B cell (primary cell): ENCODE measurements at regions not wholly inside any gene's neighbourhood (a gene's known extent, or its start where the extent isn't known, plus 50 kb on each side); places are given as distances from the start of the nearest gene placed in this dataset.

Source experiments
- ATAC-seq: fragments of 200-7000 bp; cut with Tn5 transposase; one replicate; pipeline ENCODE4 v1.10.0; 2021; ENCODE audit warnings: low read depth, mild to moderate bottlenecking, moderate number of reproducible peaks, moderate library complexity
- CTCF ChIA-PET: fragments of 350-600 bp; sonication (Branson Sonifier 250); formaldehyde crosslinking; loops from one replicate; lab custom pipeline; 2021; ENCODE audit warnings: antibody characterized with exemption, inconsistent platforms; lab: Charles Lee
- POLR2A ChIA-PET: fragments of 350-600 bp; sonication (Branson Sonifier 250); formaldehyde crosslinking; loops from one replicate; lab custom pipeline; 2021; ENCODE audit warnings: antibody characterized with exemption; lab: Charles Lee
- DNase-seq: peaks from one replicate; pipeline ENCODE4 v3.0.0; 2013
- H2AFZ ChIP-seq: 2 replicates; pipeline ENCODE4 v1.6.1; 2012; ENCODE audit warnings: mild to moderate bottlenecking, low read depth, low read length; ENCODE audit not compliant: insufficient read depth, poor library complexity, severe bottlenecking
- H3K27ac ChIP-seq, 2 donors: 1 replicate in 1 of 2; 2 replicates in 1 of 2; pipeline ENCODE4 v1.5.1; 2012 to 2013; ENCODE audit warnings: low read length in 2 of 2, mild to moderate bottlenecking in 2 of 2, moderate library complexity in 1 of 2
- H3K27me3 ChIP-seq, 4 experiments: fragments of 200-600 bp in 1 of 4; sonication (generic) in 1 of 4; replicated peaks in 1 of 4; 1 replicate in 2 of 4; 2 replicates in 2 of 4; pipeline versions ENCODE4 v1.6.1 to v1.7.0; 2013 to 2016; ENCODE audit warnings: low read length in 3 of 4, mild to moderate bottlenecking in 2 of 4, mixed read lengths in 1 of 4, moderate library complexity in 1 of 4; ENCODE audit not compliant: insufficient read depth in 4 of 4, control insufficient read depth in 3 of 4; ENCODE audit errors: control extremely low read depth in 1 of 4
- H3K36me3 ChIP-seq, 2 experiments: replicated peaks in 1 of 2; 1 replicate in 1 of 2; 2 replicates in 1 of 2; pipeline versions ENCODE4 v1.6.1 to v1.7.1; 2013; ENCODE audit warnings: low read length in 1 of 2; ENCODE audit not compliant: insufficient read depth in 2 of 2, control insufficient read depth in 1 of 2; ENCODE audit errors: control extremely low read depth in 1 of 2, extremely low read depth in 1 of 2
- H3K4me1 ChIP-seq, 2 donors: fragments of 200-600 bp in 1 of 2; sonication (generic) in 1 of 2; 1 replicate in 1 of 2; 2 replicates in 1 of 2; pipeline versions ENCODE4 v1.5.1 to v1.6.1; 2013 to 2017; ENCODE audit warnings: low read length in 2 of 2; ENCODE audit not compliant: control insufficient read depth in 2 of 2, insufficient read depth in 2 of 2
- H3K4me2 ChIP-seq: replicated peaks from 2 replicates; pipeline ENCODE3; 2012; ENCODE audit warnings: mild to moderate bottlenecking, low read depth, low read length; ENCODE audit not compliant: poor library complexity, severe bottlenecking
- H3K4me3 ChIP-seq, 5 experiments: fragments of 200-600 bp in 1 of 5; sonication (generic) in 1 of 5; 1 replicate in 3 of 5; 2 replicates in 2 of 5; pipeline versions ENCODE4 v1.5.1 to v1.7.0; 2011 to 2016; ENCODE audit warnings: low read length in 4 of 5, mild to moderate bottlenecking in 4 of 5, low read depth in 2 of 5, control low read depth in 1 of 5, moderate library complexity in 1 of 5; ENCODE audit not compliant: insufficient read depth in 1 of 5; ENCODE audit errors: control extremely low read depth in 1 of 5, extremely low read depth in 1 of 5
- H3K79me2 ChIP-seq: fragments of 200-600 bp; sonication (generic); one replicate; pipeline ENCODE4 v1.6.0; 2016; ENCODE audit warnings: low read length; ENCODE audit not compliant: control insufficient read depth, insufficient read depth
- H3K9ac ChIP-seq: fragments of 200-600 bp; sonication (generic); 2 replicates; pipeline ENCODE4 v1.6.1; 2017; ENCODE audit warnings: mild to moderate bottlenecking, low read length, moderate library complexity
- H3K9me3 ChIP-seq, 3 donors: one replicate each; pipeline versions ENCODE4 v1.6.1 to v1.7.1; 2013; ENCODE audit warnings: low read length in 2 of 3; ENCODE audit not compliant: control insufficient read depth in 2 of 3, insufficient read depth in 1 of 3; ENCODE audit errors: control extremely low read depth in 1 of 3
- H4K20me1 ChIP-seq: 2 replicates; pipeline ENCODE4 v1.6.0; 2012; ENCODE audit warnings: mild to moderate bottlenecking, low read length; ENCODE audit not compliant: insufficient read depth, control insufficient read depth, poor library complexity, severe bottlenecking
- H3K27ac Mint-ChIP-seq: one replicate; pipeline ENCODE4 v1.8.0; 2021; ENCODE audit warnings: mixed read lengths
- H3K27me3 Mint-ChIP-seq: one replicate; pipeline ENCODE4 v1.8.0; 2021; ENCODE audit warnings: mixed read lengths
- H3K4me1 Mint-ChIP-seq: one replicate; pipeline ENCODE4 v1.8.0; 2021; ENCODE audit warnings: mixed read lengths
- H3K4me3 Mint-ChIP-seq: one replicate; pipeline ENCODE4 v1.8.0; 2021; ENCODE audit warnings: mixed read lengths
- H3K9me3 Mint-ChIP-seq: one replicate; pipeline ENCODE4 v1.8.0; 2022; ENCODE audit warnings: mixed read lengths; ENCODE audit not compliant: insufficient read depth
- CTCF ChIP-seq: fragments of 200-600 bp; IDR thresholded peaks from one replicate; pipeline ENCODE4 v1.8.0; 2022; ENCODE audit warnings: antibody characterized with exemption, mild to moderate bottlenecking
- EZH2 ChIP-seq: IDR thresholded peaks from 2 replicates; pipeline ENCODE4 v1.6.1; 2012; ENCODE audit warnings: borderline replicate concordance, low read depth, mild to moderate bottlenecking, moderate library complexity, low read length; ENCODE audit not compliant: insufficient read depth, poor library complexity, severe bottlenecking
- WGBS: methylation state at CpG from one replicate; pipeline ENCODE4 v1.1.5; 2013; ENCODE audit warnings: missing lambda C conversion rate; ENCODE audit not compliant: insufficient coverage; 5-methylcytosine and 5-hydroxymethylcytosine counted together
- intact Hi-C: fragments of 100-400 bp; cut with micrococcal nuclease; formaldehyde crosslinking; loops from one replicate; pipeline ENCODE4 v1.10.0; 2022

- no peak overlapping the region for H3K27ac ChIP-seq
- ChIA-PET CTCF (interaction anchor here (1.5 kb wide), 1 partner anchor 20 kb away, joined by 9 read pairs; no protein-coding TSS in a partner anchor), POLR2A (interaction anchor here (1.5 kb wide), 1 partner anchor 21 kb away, joined by 4 read pairs; no protein-coding TSS in a partner anchor)
- intact Hi-C loops, result loop anchor here (5.0 kb wide), 4 partner anchors 38 to 1073 kb away; partner anchors contain the start of gene RPLP1
- no peaks in the 10 kb centered on the region for H4K20me1 ChIP-seq
- ATAC-seq (no peak), DNase-seq (no peak)
- Mint-ChIP-seq H3K27ac (no peak overlapping the region), H3K4me1 (peaks cover 49% of the 10 kb centered on the region), H3K9me3 (peaks cover 4% of the 10 kb centered on the region), H3K4me3 (no peak overlapping the region), H3K27me3 (peaks cover 4% of the 10 kb centered on the region)
- H3K9me3 ChIP-seq, result peaks cover 0 to 12% (median 6%) of the 10 kb centered on the region in 3 donors
- H3K79me2 ChIP-seq, result no peaks in the 10 kb centered on the region
- no peak for TF ChIP-seq EZH2
- no peak for TF ChIP-seq CTCF
- H3K4me3 ChIP-seq, result no peak overlapping the region
- no peaks in the 10 kb centered on the region for H3K36me3 ChIP-seq
- no peak overlapping the region for H3K4me2 ChIP-seq
- peaks cover 36 to 42% of the 10 kb centered on the region in 2 donors for H3K4me1 ChIP-seq
- WGBS, result no CpG with 5 or more reads among the region's 1 CpG
- H2AFZ ChIP-seq, result no peak overlapping the region
- no peaks in the 10 kb centered on the region for H3K27me3 ChIP-seq
- no peak overlapping the region for H3K9ac ChIP-seq
These were observed 237.8 kb downstream of the UACA start for GRCh38 chr15:70525551-70525950.

DNA sequence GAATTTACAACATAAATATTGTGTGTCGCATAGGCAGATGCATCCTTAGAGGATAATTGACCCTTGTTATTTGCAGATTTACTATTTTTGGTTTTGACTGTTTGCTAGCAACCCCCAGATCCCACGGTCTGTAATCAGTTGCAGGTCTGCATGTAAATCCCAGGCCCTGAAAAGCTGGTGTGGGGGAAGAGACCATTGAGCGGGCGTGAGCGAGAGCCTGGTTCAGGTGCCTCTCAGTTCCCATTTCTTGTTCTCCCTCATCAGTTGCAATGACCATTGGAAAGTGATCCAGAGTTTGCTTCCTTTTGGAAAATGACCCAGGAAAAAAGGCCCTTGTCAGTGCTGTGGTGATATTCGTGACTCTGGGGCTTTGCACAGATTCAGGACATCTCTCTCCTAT lies 238.9 kb downstream of the UACA start:
- no peaks in the 10 kb centered on the region for H3K36me3 ChIP-seq
- no peak overlapping the region for H2AFZ ChIP-seq
- ChIA-PET CTCF (interaction anchor here (0.9 to 1.4 kb wide), 2 partner anchors 36 to 57 kb away, joined by 4 read pairs; no protein-coding TSS in a partner anchor), POLR2A (no interaction called here)
- DNase-seq (no peak), ATAC-seq (no peak)
- H3K4me1 ChIP-seq, result peaks cover 36 to 42% of the 10 kb centered on the region in 2 donors
- no peak overlapping the region for H3K4me3 Mint-ChIP-seq
- TF ChIP-seq EZH2 (no peak), CTCF (no peak)
- no peak overlapping the region for H3K27ac ChIP-seq
- H3K9ac ChIP-seq, result no peak overlapping the region
- no peak overlapping the region for H3K4me2 ChIP-seq
- H3K27me3 Mint-ChIP-seq, result no peaks in the 10 kb centered on the region
- H3K9me3 Mint-ChIP-seq, result peaks cover 4% of the 10 kb centered on the region
- no peaks in the 10 kb centered on the region for H3K27me3 ChIP-seq
- no CpG with 5 or more reads among the region's 6 CpGs for WGBS
- H3K4me3 ChIP-seq, result no peak overlapping the region
- H3K79me2 ChIP-seq, result no peaks in the 10 kb centered on the region
- intact Hi-C loops, result no loop called here
- peaks cover 0 to 12% (median 6%) of the 10 kb centered on the region in 3 donors for H3K9me3 ChIP-seq
- H3K27ac Mint-ChIP-seq, result no peak overlapping the region
- no peaks in the 10 kb centered on the region for H4K20me1 ChIP-seq
- H3K4me1 Mint-ChIP-seq, result peaks cover 45% of the 10 kb centered on the region
